Large intestine (tissue), 3 donors: ENCODE measurements at regions not wholly inside any gene's neighbourhood (a gene's known extent, or its start where the extent isn't known, plus 50 kb on each side); places are given as distances from the start of the nearest gene placed in this dataset.

ENCODE experiments used
- DNase-seq, 2 donors: peaks; one replicate each; pipeline versions ENCODE4 v3.0.0 to v3.0.0-alpha.2; 2013
- H3K27ac ChIP-seq: one replicate; pipeline ENCODE4 v1.5.1; 2013; ENCODE audit warnings: low read length
- H3K27me3 ChIP-seq: 2 replicates; pipeline ENCODE4 v1.6.1; 2013; ENCODE audit warnings: low read length; ENCODE audit not compliant: control insufficient read depth, insufficient read depth
- H3K36me3 ChIP-seq: 2 replicates; pipeline ENCODE4 v1.6.1; 2013; ENCODE audit warnings: low read length; ENCODE audit not compliant: control insufficient read depth, insufficient read depth
- H3K4me1 ChIP-seq: one replicate; pipeline ENCODE4 v1.6.1; 2013; ENCODE audit warnings: low read length; ENCODE audit not compliant: control insufficient read depth, insufficient read depth
- H3K4me3 ChIP-seq: one replicate; pipeline ENCODE4 v1.5.1; 2013; ENCODE audit warnings: low read length
- H3K9me3 ChIP-seq: one replicate; pipeline ENCODE4 v1.6.1; 2013; ENCODE audit warnings: mild to moderate bottlenecking, low read depth, low read length, moderate library complexity; ENCODE audit not compliant: control insufficient read depth
- WGBS: methylation state at CpG from one replicate; pipeline ENCODE4 v1.1.5; 2013; ENCODE audit warnings: low lambda C conversion rate; ENCODE audit not compliant: insufficient coverage; 5-methylcytosine and 5-hydroxymethylcytosine counted together

DNA sequence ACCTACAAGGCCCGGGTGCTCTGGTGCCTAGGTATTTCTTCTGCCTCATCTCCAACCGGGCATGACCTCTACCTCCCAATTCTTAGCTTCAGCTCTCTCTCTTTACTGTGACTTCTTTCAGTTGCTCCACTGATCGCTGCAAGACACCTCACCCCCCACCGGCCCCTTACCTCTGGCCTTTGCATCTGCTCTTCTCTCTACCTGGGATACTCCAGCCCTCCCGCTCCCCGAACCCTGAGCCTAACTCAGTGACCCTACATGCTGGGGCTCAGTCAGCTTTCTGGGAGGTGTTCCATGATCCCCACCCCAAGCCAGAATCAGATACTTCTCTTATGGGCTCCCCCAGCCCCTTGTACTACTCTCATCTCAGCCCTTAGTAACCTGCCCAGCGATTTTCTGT, 99.6 kb downstream of the EFNB1 start:
- no peak overlapping the region for H3K4me3 ChIP-seq
- H3K27ac ChIP-seq, result no peak overlapping the region
- H3K36me3 ChIP-seq, result no peaks in the 10 kb centered on the region
- WGBS, result 100% methylated on average over 1 of the region's 7 CpGs
- no peak for DNase-seq
- H3K9me3 ChIP-seq, result no peaks in the 10 kb centered on the region
- H3K27me3 ChIP-seq, result no peaks in the 10 kb centered on the region
- no peaks in the 10 kb centered on the region for H3K4me1 ChIP-seq

DNA sequence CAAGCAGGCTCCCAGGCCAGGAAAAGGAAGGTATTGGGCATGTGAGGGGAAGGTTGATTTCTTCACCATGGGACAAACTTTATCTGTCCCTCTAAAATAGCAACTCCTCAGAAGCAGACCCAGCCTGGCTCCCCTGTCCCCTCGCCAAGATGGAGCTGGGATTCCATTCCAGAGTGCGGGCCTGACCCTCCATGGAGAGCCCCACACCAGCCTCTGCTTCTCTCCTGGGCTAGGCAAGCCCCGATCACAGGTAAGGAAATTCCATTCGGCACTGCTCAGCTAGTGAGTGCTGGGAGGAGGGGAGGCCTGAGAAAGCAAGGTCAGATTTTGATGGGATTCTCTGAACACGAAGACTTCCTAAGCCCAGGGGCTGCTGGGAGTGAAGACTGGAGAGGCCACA, 98.4 kb downstream of the EFNB1 start:
- H3K27ac ChIP-seq, result no peak overlapping the region

DNA sequence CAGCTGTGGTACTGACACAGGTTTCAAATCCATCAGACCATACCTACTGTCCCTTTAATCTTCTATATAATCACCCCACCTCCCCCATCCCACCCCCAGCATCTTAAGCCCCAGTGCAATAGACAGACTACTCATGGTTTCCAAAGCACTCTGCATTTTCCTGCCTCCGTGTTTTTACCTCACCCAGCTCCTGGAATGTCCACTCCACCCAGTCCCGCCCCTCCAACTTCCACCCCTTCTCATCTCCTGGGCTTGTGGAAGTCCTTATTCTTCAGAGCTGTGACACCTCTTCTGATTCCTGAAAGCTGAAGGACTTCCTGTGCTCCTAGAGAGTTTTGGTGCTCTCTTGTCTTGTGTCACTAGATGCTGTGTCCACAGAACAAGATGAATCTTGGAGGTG, 94.3 kb downstream of the EFNB1 start:
- WGBS, result no CpG with 5 or more reads among the region's 2 CpGs
- Histone ChIP-seq H3K36me3 (no peaks in the 10 kb centered on the region), H3K27me3 (no peaks in the 10 kb centered on the region), H3K27ac (no peak overlapping the region), H3K4me1 (no peaks in the 10 kb centered on the region), H3K4me3 (no peak overlapping the region), H3K9me3 (no peaks in the 10 kb centered on the region)
- DNase-seq, result no peak

More for the DNA sequence above, 98.4 kb downstream of the EFNB1 start:
- no peaks in the 10 kb centered on the region for H3K36me3 ChIP-seq
- H3K4me1 ChIP-seq, result no peaks in the 10 kb centered on the region
- H3K4me3 ChIP-seq, result no peak overlapping the region
- no peak for DNase-seq
- no CpG with 5 or more reads among the region's 5 CpGs for WGBS
- no peaks in the 10 kb centered on the region for H3K9me3 ChIP-seq
- no peaks in the 10 kb centered on the region for H3K27me3 ChIP-seq

DNA sequence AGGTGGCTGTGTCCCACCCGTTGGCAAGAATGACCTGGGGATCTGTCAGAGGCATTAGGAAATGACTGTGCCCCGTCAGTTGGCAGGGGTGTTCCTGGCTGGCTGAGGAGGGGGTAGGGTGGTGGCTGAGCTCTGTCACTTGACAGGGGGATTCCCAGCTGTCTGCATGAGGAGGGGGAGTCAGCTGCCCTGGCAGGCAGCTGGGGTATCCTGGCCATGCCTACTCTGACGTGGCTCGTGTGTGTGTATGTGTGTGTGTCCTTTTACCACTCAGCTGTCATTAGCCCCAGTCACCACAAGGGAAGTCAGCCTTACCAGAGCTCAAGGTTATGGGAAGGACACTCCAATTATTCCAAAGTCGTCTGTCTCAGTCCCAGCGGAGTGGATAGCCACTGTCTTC, 93.2 kb downstream of the EFNB1 start:
- no CpG with 5 or more reads among the region's 6 CpGs for WGBS
- Histone ChIP-seq H3K36me3 (no peaks in the 10 kb centered on the region), H3K27ac (no peak overlapping the region), H3K27me3 (no peaks in the 10 kb centered on the region), H3K4me3 (no peak overlapping the region), H3K9me3 (no peaks in the 10 kb centered on the region), H3K4me1 (no peaks in the 10 kb centered on the region)
- DNase-seq, result no peak

DNA sequence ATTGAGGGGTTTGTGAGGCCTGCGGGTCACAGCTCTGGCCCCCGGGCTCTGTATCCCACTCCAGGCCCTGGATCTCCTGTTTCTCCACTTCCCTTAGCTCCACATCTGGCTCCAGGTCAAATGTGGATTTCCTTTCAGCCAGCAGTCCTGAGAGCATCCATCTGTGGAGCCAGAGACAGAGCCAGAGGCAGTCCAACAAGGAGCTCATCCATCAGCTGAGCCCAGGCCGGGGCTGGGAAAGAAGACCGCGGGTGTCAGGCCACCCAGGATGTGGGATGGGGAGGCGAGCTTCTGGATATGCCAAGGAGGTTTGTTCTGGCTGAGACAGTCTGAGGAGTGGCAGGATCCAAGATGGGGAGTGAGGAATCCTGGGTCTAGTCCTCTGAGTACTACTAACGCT, 91.7 kb downstream of the EFNB1 start:
- no peaks in the 10 kb centered on the region for H3K36me3 ChIP-seq
- no peaks in the 10 kb centered on the region for H3K4me1 ChIP-seq
- H3K27ac ChIP-seq, result no peak overlapping the region
- H3K9me3 ChIP-seq, result no peaks in the 10 kb centered on the region
- peak in 1 of 2 donors; percentile 33 for DNase-seq
- H3K27me3 ChIP-seq, result no peaks in the 10 kb centered on the region
- no peak overlapping the region for H3K4me3 ChIP-seq
- no CpG with 5 or more reads among the region's 7 CpGs for WGBS

DNA sequence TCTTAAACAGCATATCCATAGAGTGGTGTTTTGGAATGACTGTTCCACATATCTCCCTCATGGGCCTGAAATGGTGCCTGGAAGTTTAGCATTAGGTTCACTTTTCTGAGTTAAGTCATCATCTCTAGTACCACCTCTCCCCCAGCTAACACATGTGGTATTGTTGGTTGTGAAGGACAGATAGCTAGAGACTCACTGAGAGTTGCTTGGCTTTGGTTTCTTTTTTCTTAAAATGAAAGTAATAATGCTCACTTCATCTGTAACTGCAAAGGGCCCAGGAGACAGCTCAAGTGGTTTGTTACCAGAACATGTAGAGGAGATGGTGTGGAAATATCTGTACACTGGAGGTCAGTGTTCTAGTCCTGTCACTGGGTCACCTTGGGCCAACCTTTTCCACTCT, 90.9 kb downstream of the EFNB1 start:
- H3K4me1 ChIP-seq, result peaks cover 2% of the 10 kb centered on the region
- no peak overlapping the region for H3K4me3 ChIP-seq
- H3K27me3 ChIP-seq, result no peaks in the 10 kb centered on the region
- no peak for DNase-seq
- H3K9me3 ChIP-seq, result no peaks in the 10 kb centered on the region
- no peak overlapping the region for H3K27ac ChIP-seq
- no peaks in the 10 kb centered on the region for H3K36me3 ChIP-seq

DNA sequence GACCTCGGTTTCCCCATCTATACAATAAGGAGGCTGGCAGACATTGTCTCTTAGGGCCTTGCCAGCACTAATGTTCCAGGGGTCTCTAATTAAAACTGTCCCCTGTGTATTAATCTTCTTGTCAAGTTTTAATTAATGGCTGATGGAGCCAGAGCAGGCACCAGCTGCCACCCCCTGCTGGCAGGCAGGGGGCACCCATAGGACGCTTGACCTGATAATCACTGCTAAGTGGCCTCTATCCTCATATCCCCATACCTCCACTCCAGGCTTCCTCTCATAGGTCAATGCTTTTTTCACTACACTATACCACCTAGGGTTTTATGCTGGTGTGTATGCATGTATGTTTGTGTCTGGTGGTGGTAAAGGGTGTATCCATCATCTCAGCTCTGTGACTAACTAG, 89.4 kb downstream of the EFNB1 start:
- Histone ChIP-seq H3K4me1 (peaks cover 2% of the 10 kb centered on the region), H3K27me3 (no peaks in the 10 kb centered on the region), H3K36me3 (no peaks in the 10 kb centered on the region), H3K27ac (no peak overlapping the region), H3K4me3 (no peak overlapping the region), H3K9me3 (no peaks in the 10 kb centered on the region)
- WGBS, result no CpG with 5 or more reads among the region's 2 CpGs
- no peak for DNase-seq

DNA sequence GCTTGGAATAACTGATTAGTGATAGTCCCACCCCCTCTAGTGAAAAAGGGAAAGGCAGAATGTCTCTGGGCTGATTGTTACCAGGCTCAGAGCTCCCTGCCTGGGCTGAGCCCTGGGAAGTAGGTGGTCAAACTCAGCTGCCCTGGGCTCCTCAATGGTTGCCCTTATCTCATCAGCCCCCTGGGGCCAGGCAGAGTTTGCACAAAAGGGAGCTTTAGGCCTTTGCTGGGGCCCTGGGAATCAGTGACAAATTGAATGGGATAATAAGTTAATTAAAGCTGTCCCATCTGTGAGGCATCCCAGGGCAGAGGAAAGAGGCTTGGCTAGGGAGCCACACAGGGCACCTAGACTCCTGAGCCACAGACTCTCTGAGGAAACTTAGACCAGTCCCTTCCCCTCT, 89.0 kb downstream of the EFNB1 start:
- no peak overlapping the region for H3K4me3 ChIP-seq
- H3K36me3 ChIP-seq, result no peaks in the 10 kb centered on the region

DNA sequence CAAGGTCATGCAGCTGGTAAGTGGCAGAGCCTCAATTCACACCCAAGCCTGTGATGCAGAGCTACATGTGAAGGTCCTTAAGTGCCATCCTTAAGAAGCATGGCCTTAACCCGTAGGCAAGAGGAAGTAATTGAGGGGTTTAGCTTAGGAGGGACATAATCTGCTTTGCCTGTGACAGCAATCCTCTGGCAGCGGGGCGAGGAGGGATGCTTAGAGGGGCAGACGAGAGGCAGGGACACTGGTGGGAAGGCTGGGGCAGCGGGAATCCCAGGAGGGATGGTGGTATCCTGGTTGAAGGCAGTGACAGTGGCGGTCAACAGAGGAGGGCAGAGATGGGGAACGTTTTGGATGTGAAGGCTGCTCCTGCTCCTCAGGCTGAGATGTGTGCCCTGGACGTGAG, 88.1 kb downstream of the EFNB1 start:
- Histone ChIP-seq H3K4me3 (no peak overlapping the region), H3K36me3 (no peaks in the 10 kb centered on the region), H3K4me1 (peaks cover 7% of the 10 kb centered on the region), H3K9me3 (no peaks in the 10 kb centered on the region), H3K27me3 (no peaks in the 10 kb centered on the region), H3K27ac (no peak overlapping the region)
- no CpG with 5 or more reads among the region's 8 CpGs for WGBS
- no peak for DNase-seq

More for the DNA sequence above, 89.0 kb downstream of the EFNB1 start:
- Histone ChIP-seq H3K4me1 (peaks cover 5% of the 10 kb centered on the region), H3K27ac (no peak overlapping the region), H3K9me3 (no peaks in the 10 kb centered on the region), H3K27me3 (no peaks in the 10 kb centered on the region)
- DNase-seq, result no peak

DNA sequence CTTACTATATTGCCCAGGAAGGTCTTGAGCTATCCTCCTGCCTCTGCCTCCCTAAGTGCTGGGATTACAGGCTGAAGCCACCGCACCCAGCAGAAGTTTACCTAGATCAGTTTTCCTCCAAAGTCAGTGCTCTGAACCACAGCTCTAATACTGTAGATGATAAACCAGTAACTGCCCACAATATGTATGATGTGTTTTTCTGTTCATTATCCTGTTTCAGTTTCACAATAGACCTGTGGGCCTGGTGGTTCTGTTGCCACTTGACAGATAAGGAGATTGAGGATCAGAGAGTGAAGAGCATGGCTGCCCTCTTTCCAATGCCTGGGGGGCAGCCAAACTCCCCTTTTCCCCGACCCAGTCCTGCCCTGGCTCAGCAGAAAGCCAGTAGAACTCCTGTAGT, 87.0 kb downstream of the EFNB1 start:
- peaks cover 11% of the 10 kb centered on the region for H3K4me1 ChIP-seq
- H3K4me3 ChIP-seq, result no peak overlapping the region
- H3K9me3 ChIP-seq, result no peaks in the 10 kb centered on the region
- WGBS, result no CpG with 5 or more reads among the region's 2 CpGs
- no peaks in the 10 kb centered on the region for H3K36me3 ChIP-seq
- H3K27me3 ChIP-seq, result no peaks in the 10 kb centered on the region
- no peak overlapping the region for H3K27ac ChIP-seq
- no peak for DNase-seq

DNA sequence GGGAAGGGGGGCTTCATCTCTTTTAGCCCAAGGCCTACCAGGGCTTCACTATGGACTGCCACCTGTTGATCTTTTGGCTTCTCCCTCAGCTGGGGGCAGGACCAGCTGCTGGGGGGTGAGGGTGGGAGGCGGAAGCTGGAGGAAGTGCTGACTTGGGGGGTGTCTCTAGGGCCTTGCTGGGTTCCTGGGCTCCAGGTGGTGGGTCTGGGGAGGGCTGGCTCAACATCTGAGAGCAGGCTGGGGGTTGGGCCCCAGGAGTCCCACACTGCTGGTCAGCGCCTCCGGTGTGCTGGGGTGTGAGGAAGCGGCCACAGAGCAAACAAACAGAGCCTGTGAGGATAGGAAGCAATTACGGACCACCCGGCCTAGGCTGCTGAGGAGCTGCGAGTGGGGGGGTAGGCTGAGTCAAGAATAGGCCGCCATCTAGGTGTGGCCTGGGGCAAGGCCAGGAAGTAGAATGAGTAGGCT, 85.7 kb downstream of the EFNB1 start:
- no peaks in the 10 kb centered on the region for H3K9me3 ChIP-seq
- H3K27me3 ChIP-seq, result no peaks in the 10 kb centered on the region
- no peak overlapping the region for H3K27ac ChIP-seq
- H3K36me3 ChIP-seq, result no peaks in the 10 kb centered on the region
- peaks cover 22% of the 10 kb centered on the region for H3K4me1 ChIP-seq
- no peak overlapping the region for H3K4me3 ChIP-seq
- WGBS, result no CpG with 5 or more reads among the region's 8 CpGs
- no peak for DNase-seq
